HepG2 (cell line): ENCODE measurements at regions not wholly inside any gene's neighbourhood (a gene's known extent, or its start where the extent isn't known, plus 50 kb on each side); places are given as distances from the start of the nearest gene placed in this dataset.

ENCODE experiments used
- ATAC-seq: fragments of 200-7000 bp; cut with Tn5 transposase; 3 replicates; pipeline ENCODE4 v1.9.1; 2020; ENCODE audit warnings: mild to moderate bottlenecking, moderate library complexity
- BruUV-seq: library from RNA; stranded (reverse); fragments of 400-500 nt; replicated peaks from 2 replicates; lab custom pipeline; 2021; lab: Mats Ljungman, UMichigan
- CTCF ChIA-PET: fragments of 300-600 bp; formaldehyde crosslinking; extraction: SDS; loops from one replicate; lab custom pipeline; 2021; ENCODE audit warnings: low total read pairs, inconsistent platforms, low intra/inter-chr PET ratio; lab: Yijun Ruan, JAX
- POLR2A ChIA-PET: fragments of 350-600 bp; sonication (Branson Sonifier 250); formaldehyde crosslinking; loops from one replicate; lab custom pipeline; 2020; ENCODE audit warnings: antibody characterized with exemption, inconsistent platforms; lab: Yijun Ruan, JAX
- DNase-seq: peaks from one replicate; pipeline ENCODE4 v3.0.0-alpha.2; 2015; ENCODE audit warnings: low spot score
- FAIRE-seq: peaks from 3 replicates; lab custom pipeline; 2011; peaks lifted over from hg19 to GRCh38; lab: Jason Lieb, UNC
- H2AFZ ChIP-seq: one replicate; pipeline ENCODE4 v1.6.1; 2011; ENCODE audit warnings: low read length, inconsistent platforms
- H3K27ac ChIP-seq: fragments of 300-600 bp; 3 replicates; pipeline ENCODE4 v1.8.0; 2011; ENCODE audit warnings: mixed run types, mild to moderate bottlenecking, mixed read lengths, low read length, inconsistent platforms; ENCODE audit not compliant: insufficient read depth; ENCODE audit errors: extremely low read length
- H3K27me3 ChIP-seq, 2 experiments: fragments of 200-600 bp in 1 of 2; 2 replicates in 1 of 2; 3 replicates in 1 of 2; pipeline versions ENCODE4 v1.6.0 to v1.8.0; 2011; ENCODE audit warnings: low read length in 2 of 2, mild to moderate bottlenecking in 2 of 2, moderate library complexity in 2 of 2, inconsistent platforms in 1 of 2; ENCODE audit not compliant: insufficient read depth in 2 of 2, control insufficient read depth in 1 of 2
- H3K36me3 ChIP-seq, 2 experiments: fragments of 200-600 bp in 1 of 2; replicated peaks in 1 of 2; 2 replicates in 1 of 2; 3 replicates in 1 of 2; pipeline versions ENCODE4 v1.5.1 to v1.8.0; 2011; ENCODE audit warnings: low read length in 2 of 2, inconsistent platforms in 1 of 2; ENCODE audit not compliant: insufficient read depth in 2 of 2, control insufficient read depth in 1 of 2
- H3K4me1 ChIP-seq: 2 replicates; pipeline ENCODE4 v1.5.1; 2012; ENCODE audit warnings: low read length, inconsistent platforms; ENCODE audit not compliant: insufficient read depth
- H3K4me2 ChIP-seq: 2 replicates; pipeline ENCODE4 v1.6.0; 2011; ENCODE audit warnings: low read depth, low read length, inconsistent platforms
- H3K4me3 ChIP-seq, 3 experiments: fragments of 200-600 bp in 1 of 3; sonication (generic), shearing (Covaris generic) in 1 of 3; replicated peaks in 1 of 3; 2 replicates each; pipeline ENCODE4 v1.5.1; 2011 to 2016; ENCODE audit warnings: low read length in 3 of 3, inconsistent platforms in 2 of 3, low read depth in 2 of 3, mild to moderate bottlenecking in 2 of 3, control low read depth in 1 of 3, mixed read lengths in 1 of 3; ENCODE audit not compliant: insufficient read depth in 1 of 3
- H3K79me2 ChIP-seq: one replicate; pipeline ENCODE4 v1.6.1; 2011; ENCODE audit warnings: low read length, inconsistent platforms; ENCODE audit not compliant: insufficient read depth
- H3K9ac ChIP-seq: 2 replicates; pipeline ENCODE4 v1.6.0; 2011; ENCODE audit warnings: mild to moderate bottlenecking, low read depth, low read length, inconsistent platforms; ENCODE audit not compliant: insufficient read depth
- H3K9me3 ChIP-seq: 2 replicates; pipeline ENCODE4 v1.5.1; 2012; ENCODE audit warnings: mild to moderate bottlenecking, low read length
- H4K20me1 ChIP-seq: 2 replicates; pipeline ENCODE4 v1.6.0; 2011; ENCODE audit warnings: inconsistent platforms, mild to moderate bottlenecking, low read length, moderate library complexity; ENCODE audit not compliant: insufficient read depth
- BRCA1 ChIP-seq: sonication (generic); formaldehyde crosslinking; IDR thresholded peaks from 2 replicates; pipeline ENCODE4 v1.4.0; 2020; ENCODE audit warnings: missing genetic modification reagents
- ZNF136 ChIP-seq: sonication (generic); formaldehyde crosslinking; IDR thresholded peaks from 2 replicates; pipeline ENCODE4 v1.8.1; 2022; ENCODE audit warnings: low read depth, mild to moderate bottlenecking, moderate library complexity, missing genetic modification reagents
- ZNF780A ChIP-seq: sonication (generic); formaldehyde crosslinking; IDR thresholded peaks from 2 replicates; pipeline ENCODE4 v1.8.0; 2022; ENCODE audit warnings: mild to moderate bottlenecking, missing genetic modification reagents, moderate library complexity
- WGBS: methylation state at CpG from one replicate; pipeline ENCODE4 v1.1.6; 2017; ENCODE audit warnings: low lambda C conversion rate; 5-methylcytosine and 5-hydroxymethylcytosine counted together
- in situ Hi-C: cut with HindIII; loops from 2 replicates; pipeline ENCODE4 v1.10.0; 2017; ENCODE audit warnings: low pct_unique_long_range_greater_than_20kb; ENCODE audit not compliant: extremely low pct_ligation_motif_present
- intact Hi-C: fragments of 100-400 bp; cut with micrococcal nuclease; formaldehyde crosslinking; loops from one replicate; pipeline ENCODE4 v1.10.0; 2022; ENCODE audit not compliant: unreplicated experiment
- TF ChIP-seq, protein P1 (sequence below): sonication (generic); formaldehyde crosslinking; IDR thresholded peaks from 2 replicates; pipeline ENCODE4 v1.9.0; 2021; ENCODE audit warnings: mild to moderate bottlenecking, missing genetic modification reagents

DNA sequence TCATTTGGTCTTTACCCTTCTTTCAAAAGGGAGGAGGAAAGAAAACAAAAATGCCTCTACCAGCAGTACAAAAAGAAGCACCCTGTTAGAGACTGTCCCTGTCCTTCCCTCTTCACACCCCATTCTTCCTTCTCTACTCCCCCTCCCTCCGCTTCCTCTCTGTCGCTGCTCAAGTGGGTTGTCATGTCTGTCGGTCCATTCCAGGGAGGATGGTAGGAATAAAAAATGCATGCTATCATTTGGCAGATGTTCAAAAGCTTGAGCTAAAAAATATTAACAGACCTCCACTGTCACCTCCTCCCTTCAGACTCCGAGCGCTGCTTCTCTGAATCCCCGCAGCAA is 482.0 kb downstream of the BCL11A start (continued):
- TF ChIP-seq, protein P1, sequence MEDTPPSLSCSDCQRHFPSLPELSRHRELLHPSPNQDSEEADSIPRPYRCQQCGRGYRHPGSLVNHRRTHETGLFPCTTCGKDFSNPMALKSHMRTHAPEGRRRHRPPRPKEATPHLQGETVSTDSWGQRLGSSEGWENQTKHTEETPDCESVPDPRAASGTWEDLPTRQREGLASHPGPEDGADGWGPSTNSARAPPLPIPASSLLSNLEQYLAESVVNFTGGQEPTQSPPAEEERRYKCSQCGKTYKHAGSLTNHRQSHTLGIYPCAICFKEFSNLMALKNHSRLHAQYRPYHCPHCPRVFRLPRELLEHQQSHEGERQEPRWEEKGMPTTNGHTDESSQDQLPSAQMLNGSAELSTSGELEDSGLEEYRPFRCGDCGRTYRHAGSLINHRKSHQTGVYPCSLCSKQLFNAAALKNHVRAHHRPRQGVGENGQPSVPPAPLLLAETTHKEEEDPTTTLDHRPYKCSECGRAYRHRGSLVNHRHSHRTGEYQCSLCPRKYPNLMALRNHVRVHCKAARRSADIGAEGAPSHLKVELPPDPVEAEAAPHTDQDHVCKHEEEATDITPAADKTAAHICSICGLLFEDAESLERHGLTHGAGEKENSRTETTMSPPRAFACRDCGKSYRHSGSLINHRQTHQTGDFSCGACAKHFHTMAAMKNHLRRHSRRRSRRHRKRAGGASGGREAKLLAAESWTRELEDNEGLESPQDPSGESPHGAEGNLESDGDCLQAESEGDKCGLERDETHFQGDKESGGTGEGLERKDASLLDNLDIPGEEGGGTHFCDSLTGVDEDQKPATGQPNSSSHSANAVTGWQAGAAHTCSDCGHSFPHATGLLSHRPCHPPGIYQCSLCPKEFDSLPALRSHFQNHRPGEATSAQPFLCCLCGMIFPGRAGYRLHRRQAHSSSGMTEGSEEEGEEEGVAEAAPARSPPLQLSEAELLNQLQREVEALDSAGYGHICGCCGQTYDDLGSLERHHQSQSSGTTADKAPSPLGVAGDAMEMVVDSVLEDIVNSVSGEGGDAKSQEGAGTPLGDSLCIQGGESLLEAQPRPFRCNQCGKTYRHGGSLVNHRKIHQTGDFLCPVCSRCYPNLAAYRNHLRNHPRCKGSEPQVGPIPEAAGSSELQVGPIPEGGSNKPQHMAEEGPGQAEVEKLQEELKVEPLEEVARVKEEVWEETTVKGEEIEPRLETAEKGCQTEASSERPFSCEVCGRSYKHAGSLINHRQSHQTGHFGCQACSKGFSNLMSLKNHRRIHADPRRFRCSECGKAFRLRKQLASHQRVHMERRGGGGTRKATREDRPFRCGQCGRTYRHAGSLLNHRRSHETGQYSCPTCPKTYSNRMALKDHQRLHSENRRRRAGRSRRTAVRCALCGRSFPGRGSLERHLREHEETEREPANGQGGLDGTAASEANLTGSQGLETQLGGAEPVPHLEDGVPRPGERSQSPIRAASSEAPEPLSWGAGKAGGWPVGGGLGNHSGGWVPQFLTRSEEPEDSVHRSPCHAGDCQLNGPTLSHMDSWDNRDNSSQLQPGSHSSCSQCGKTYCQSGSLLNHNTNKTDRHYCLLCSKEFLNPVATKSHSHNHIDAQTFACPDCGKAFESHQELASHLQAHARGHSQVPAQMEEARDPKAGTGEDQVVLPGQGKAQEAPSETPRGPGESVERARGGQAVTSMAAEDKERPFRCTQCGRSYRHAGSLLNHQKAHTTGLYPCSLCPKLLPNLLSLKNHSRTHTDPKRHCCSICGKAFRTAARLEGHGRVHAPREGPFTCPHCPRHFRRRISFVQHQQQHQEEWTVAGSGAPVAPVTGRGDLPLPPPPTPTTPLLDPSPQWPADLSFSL (CRISPR knock-in tag), result no peak

- H3K27ac ChIP-seq, result no peak overlapping the region
- no TSS peak for BruUV-seq
- no peaks in the 10 kb centered on the region for H3K36me3 ChIP-seq
- H3K4me3 ChIP-seq, result no peak overlapping the region
- ChIA-PET POLR2A (no interaction called here), CTCF (no interaction called here)
- no peaks in the 10 kb centered on the region for H3K79me2 ChIP-seq
- in situ Hi-C loops (no loop called here), intact Hi-C loops (no loop called here)
- TF ChIP-seq ZNF780A (CRISPR knock-in tag) (no peak), BRCA1 (CRISPR knock-in tag) (no peak), ZNF136 (CRISPR knock-in tag) (no peak)
- H4K20me1 ChIP-seq, result no peaks in the 10 kb centered on the region
- H3K4me2 ChIP-seq, result no peak overlapping the region
- no peaks in the 10 kb centered on the region for H3K4me1 ChIP-seq
- H3K9me3 ChIP-seq, result no peaks in the 10 kb centered on the region
- DNase-seq, result no peak
- no peak overlapping the region for H2AFZ ChIP-seq
- no peak overlapping the region for H3K9ac ChIP-seq
- peaks cover 0 to 28% of the 10 kb centered on the region in 2 experiments; a peak in 3 of 5 replicates for H3K27me3 ChIP-seq
- no peak for ATAC-seq
- no peak for FAIRE-seq
- whole genome bisulfite sequencing, result 12% methylated on average over 5 of the region's 5 CpGs
These were observed 482.5 kb downstream of the BCL11A start for GRCh38 chr2:60070736-60071489.
